ENCODE measurements at regions not wholly inside any gene's neighbourhood (a gene's known extent, or its start where the extent isn't known, plus 50 kb on each side); places are given as distances from the start of the nearest gene placed in this dataset.

- DNase-seq (ENCODE audit: extremely low read depth in 1 of 4, low spot score in 3 of 4) (no peak), FAIRE-seq (no peak), ATAC-seq (no peak)
- Histone ChIP-seq H3K9me1 (ENCODE audit: control insufficient read depth, insufficient read depth, low read length) (no peaks in the 10 kb centered on the region), H3K4me2 (ENCODE audit: insufficient read depth, low read length) (no peak overlapping the region), H3K27me3 (ENCODE audit: control insufficient read depth in 2 of 2, insufficient read depth in 2 of 2, low read length in 2 of 2) (no peaks in the 10 kb centered on the region), H3K36me3 (ENCODE audit: control insufficient read depth, insufficient read depth, low read length) (no peaks in the 10 kb centered on the region), H3K9ac (ENCODE audit: insufficient read depth in 1 of 2, low read depth in 2 of 2, low read length in 2 of 2) (no peak overlapping the region), H3K79me2 (ENCODE audit: control insufficient read depth, insufficient read depth, low read length) (no peaks in the 10 kb centered on the region), H2AFZ (ENCODE audit: low read depth, low read length) (no peak overlapping the region), H3K4me3 (no peak overlapping the region), H4K20me1 (replicated peaks; ENCODE audit: control insufficient read depth, insufficient read depth, low read length) (no peaks in the 10 kb centered on the region), H3K9me3 (replicated peaks; ENCODE audit: control insufficient read depth, insufficient read depth, low read depth, low read length) (no peaks in the 10 kb centered on the region), H3K4me1 (replicated peaks in 1 of 2; ENCODE audit: control insufficient read depth in 2 of 2, insufficient read depth in 2 of 2, low read length in 2 of 2) (no peaks in the 10 kb centered on the region), H3K27ac (ENCODE audit: extremely low read depth, low read depth, low read length) (no peak overlapping the region)
- POLR2A ChIA-PET = no interaction called here
- intact Hi-C loops (cut with micrococcal nuclease) = no loop called here
- 0% methylated on average over 6 of the region's 6 CpGs for WGBS (ENCODE audit: insufficient coverage, low coverage, missing lambda C conversion rate)
- in situ Hi-C loops (cut with MboI) = no loop called here
- BruUV-seq (replicated peaks) = no TSS peak
- CTCF ChIA-PET (ENCODE audit: low intra/inter-chr PET ratio) = no interaction called here
- TF ChIP-seq MYBL2 (IDR thresholded peaks at IDR 0.05; ENCODE audit: low read depth) = no peak
- no peak for TF ChIP-seq MYBL2 (CRISPR knock-in tag; IDR thresholded peaks at IDR 0.05; ENCODE audit: borderline replicate concordance)
- TF ChIP-seq, protein P1, sequence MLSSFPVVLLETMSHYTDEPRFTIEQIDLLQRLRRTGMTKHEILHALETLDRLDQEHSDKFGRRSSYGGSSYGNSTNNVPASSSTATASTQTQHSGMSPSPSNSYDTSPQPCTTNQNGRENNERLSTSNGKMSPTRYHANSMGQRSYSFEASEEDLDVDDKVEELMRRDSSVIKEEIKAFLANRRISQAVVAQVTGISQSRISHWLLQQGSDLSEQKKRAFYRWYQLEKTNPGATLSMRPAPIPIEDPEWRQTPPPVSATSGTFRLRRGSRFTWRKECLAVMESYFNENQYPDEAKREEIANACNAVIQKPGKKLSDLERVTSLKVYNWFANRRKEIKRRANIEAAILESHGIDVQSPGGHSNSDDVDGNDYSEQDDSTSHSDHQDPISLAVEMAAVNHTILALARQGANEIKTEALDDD (IDR thresholded peaks at IDR 0.05) = no peak
- no peak for TF ChIP-seq ZBTB1 (CRISPR knock-in tag; IDR thresholded peaks at IDR 0.05; ENCODE audit: borderline replicate concordance, low read depth)
- TF ChIP-seq LEF1 (IDR thresholded peaks at IDR 0.05) = no peak
- TF ChIP-seq ELF4 (CRISPR knock-in tag; IDR thresholded peaks at IDR 0.05) = no peak
- no peak for TF ChIP-seq RFX5 (IDR thresholded peaks at IDR 0.05; ENCODE audit: low read depth, low read length)
- TF ChIP-seq, protein P2, sequence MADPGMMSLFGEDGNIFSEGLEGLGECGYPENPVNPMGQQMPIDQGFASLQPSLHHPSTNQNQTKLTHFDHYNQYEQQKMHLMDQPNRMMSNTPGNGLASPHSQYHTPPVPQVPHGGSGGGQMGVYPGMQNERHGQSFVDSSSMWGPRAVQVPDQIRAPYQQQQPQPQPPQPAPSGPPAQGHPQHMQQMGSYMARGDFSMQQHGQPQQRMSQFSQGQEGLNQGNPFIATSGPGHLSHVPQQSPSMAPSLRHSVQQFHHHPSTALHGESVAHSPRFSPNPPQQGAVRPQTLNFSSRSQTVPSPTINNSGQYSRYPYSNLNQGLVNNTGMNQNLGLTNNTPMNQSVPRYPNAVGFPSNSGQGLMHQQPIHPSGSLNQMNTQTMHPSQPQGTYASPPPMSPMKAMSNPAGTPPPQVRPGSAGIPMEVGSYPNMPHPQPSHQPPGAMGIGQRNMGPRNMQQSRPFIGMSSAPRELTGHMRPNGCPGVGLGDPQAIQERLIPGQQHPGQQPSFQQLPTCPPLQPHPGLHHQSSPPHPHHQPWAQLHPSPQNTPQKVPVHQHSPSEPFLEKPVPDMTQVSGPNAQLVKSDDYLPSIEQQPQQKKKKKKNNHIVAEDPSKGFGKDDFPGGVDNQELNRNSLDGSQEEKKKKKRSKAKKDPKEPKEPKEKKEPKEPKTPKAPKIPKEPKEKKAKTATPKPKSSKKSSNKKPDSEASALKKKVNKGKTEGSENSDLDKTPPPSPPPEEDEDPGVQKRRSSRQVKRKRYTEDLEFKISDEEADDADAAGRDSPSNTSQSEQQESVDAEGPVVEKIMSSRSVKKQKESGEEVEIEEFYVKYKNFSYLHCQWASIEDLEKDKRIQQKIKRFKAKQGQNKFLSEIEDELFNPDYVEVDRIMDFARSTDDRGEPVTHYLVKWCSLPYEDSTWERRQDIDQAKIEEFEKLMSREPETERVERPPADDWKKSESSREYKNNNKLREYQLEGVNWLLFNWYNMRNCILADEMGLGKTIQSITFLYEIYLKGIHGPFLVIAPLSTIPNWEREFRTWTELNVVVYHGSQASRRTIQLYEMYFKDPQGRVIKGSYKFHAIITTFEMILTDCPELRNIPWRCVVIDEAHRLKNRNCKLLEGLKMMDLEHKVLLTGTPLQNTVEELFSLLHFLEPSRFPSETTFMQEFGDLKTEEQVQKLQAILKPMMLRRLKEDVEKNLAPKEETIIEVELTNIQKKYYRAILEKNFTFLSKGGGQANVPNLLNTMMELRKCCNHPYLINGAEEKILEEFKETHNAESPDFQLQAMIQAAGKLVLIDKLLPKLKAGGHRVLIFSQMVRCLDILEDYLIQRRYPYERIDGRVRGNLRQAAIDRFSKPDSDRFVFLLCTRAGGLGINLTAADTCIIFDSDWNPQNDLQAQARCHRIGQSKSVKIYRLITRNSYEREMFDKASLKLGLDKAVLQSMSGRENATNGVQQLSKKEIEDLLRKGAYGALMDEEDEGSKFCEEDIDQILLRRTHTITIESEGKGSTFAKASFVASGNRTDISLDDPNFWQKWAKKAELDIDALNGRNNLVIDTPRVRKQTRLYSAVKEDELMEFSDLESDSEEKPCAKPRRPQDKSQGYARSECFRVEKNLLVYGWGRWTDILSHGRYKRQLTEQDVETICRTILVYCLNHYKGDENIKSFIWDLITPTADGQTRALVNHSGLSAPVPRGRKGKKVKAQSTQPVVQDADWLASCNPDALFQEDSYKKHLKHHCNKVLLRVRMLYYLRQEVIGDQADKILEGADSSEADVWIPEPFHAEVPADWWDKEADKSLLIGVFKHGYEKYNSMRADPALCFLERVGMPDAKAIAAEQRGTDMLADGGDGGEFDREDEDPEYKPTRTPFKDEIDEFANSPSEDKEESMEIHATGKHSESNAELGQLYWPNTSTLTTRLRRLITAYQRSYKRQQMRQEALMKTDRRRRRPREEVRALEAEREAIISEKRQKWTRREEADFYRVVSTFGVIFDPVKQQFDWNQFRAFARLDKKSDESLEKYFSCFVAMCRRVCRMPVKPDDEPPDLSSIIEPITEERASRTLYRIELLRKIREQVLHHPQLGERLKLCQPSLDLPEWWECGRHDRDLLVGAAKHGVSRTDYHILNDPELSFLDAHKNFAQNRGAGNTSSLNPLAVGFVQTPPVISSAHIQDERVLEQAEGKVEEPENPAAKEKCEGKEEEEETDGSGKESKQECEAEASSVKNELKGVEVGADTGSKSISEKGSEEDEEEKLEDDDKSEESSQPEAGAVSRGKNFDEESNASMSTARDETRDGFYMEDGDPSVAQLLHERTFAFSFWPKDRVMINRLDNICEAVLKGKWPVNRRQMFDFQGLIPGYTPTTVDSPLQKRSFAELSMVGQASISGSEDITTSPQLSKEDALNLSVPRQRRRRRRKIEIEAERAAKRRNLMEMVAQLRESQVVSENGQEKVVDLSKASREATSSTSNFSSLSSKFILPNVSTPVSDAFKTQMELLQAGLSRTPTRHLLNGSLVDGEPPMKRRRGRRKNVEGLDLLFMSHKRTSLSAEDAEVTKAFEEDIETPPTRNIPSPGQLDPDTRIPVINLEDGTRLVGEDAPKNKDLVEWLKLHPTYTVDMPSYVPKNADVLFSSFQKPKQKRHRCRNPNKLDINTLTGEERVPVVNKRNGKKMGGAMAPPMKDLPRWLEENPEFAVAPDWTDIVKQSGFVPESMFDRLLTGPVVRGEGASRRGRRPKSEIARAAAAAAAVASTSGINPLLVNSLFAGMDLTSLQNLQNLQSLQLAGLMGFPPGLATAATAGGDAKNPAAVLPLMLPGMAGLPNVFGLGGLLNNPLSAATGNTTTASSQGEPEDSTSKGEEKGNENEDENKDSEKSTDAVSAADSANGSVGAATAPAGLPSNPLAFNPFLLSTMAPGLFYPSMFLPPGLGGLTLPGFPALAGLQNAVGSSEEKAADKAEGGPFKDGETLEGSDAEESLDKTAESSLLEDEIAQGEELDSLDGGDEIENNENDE (IDR thresholded peaks at IDR 0.05; ENCODE audit: low read depth, low read length) = no peak
Measured at GRCh38 chr10:16009785-16010184, 149.5 kb upstream of the MINDY3 start.
